ENCODE measurements at regions not wholly inside any gene's neighbourhood (a gene's known extent, or its start where the extent isn't known, plus 50 kb on each side); places are given as distances from the start of the nearest gene placed in this dataset.

- Histone ChIP-seq H3K4me3 (ENCODE audit: low read length) (no peak overlapping the region), H3K27me3 (ENCODE audit: control insufficient read depth in 1 of 2, insufficient read depth in 2 of 2, low read length in 2 of 2) (no peaks in the 10 kb centered on the region), H3K27ac (ENCODE audit: low read depth in 1 of 2, low read length in 2 of 2) (no peak overlapping the region), H3K9me3 (ENCODE audit: control insufficient read depth in 1 of 2, insufficient read depth in 1 of 2, low read length in 2 of 2) (peaks cover 0 to 35% of the 10 kb centered on the region in 2 experiments), H3K4me1 (ENCODE audit: insufficient read depth, low read length) (no peaks in the 10 kb centered on the region), H3K36me3 (ENCODE audit: insufficient read depth, low read length) (no peaks in the 10 kb centered on the region)
- Mint-ChIP-seq H3K27ac (no peak overlapping the region), H3K9me3 (peaks cover 12% of the 10 kb centered on the region), H3K4me3 (no peak overlapping the region), H3K36me3 (ENCODE audit: low read depth) (no peaks in the 10 kb centered on the region), H3K4me1 (ENCODE audit: low read depth) (no peaks in the 10 kb centered on the region), H3K27me3 (no peaks in the 10 kb centered on the region)
- intact Hi-C loops (cut with DNase I, micrococcal nuclease) = no loop called here
- ATAC-seq (ENCODE audit: poor library complexity) (no peak), DNase-seq (no peak)
- TF ChIP-seq, protein P1, sequence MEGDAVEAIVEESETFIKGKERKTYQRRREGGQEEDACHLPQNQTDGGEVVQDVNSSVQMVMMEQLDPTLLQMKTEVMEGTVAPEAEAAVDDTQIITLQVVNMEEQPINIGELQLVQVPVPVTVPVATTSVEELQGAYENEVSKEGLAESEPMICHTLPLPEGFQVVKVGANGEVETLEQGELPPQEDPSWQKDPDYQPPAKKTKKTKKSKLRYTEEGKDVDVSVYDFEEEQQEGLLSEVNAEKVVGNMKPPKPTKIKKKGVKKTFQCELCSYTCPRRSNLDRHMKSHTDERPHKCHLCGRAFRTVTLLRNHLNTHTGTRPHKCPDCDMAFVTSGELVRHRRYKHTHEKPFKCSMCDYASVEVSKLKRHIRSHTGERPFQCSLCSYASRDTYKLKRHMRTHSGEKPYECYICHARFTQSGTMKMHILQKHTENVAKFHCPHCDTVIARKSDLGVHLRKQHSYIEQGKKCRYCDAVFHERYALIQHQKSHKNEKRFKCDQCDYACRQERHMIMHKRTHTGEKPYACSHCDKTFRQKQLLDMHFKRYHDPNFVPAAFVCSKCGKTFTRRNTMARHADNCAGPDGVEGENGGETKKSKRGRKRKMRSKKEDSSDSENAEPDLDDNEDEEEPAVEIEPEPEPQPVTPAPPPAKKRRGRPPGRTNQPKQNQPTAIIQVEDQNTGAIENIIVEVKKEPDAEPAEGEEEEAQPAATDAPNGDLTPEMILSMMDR (IDR thresholded peaks at IDR 0.05) = no peak
- POLR2A ChIA-PET = no interaction called here
- CTCF ChIA-PET = no interaction called here
Observed at GRCh38 chr13:107685876-107686275, 529.5 kb downstream of the LIG4 start.

DNA sequence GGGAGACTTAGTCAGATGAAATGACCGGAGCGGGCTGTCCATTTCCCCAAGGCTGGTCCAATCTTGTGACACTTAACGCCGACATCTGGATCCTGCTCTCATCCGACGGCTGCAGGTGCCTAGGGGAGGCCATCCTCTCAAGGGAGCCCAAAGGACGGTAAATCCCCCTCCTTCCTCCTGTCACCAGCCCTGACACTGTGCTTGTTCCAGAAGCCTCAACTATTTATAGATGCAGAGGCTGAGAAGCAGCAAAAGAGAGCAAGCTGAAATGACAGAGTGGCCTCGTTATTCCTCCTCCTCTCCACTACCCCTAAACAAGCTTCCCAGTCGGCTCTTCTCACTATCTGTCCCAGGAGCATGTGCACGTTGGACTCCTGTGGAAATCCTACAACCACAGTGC is 533.7 kb downstream of the LIG4 start:
- CTCF ChIA-PET = no interaction called here
- TF ChIP-seq, protein P1 (IDR thresholded peaks at IDR 0.05) = no peak
- Mint-ChIP-seq H3K27ac (no peak overlapping the region), H3K4me1 (ENCODE audit: low read depth) (no peaks in the 10 kb centered on the region), H3K27me3 (no peaks in the 10 kb centered on the region), H3K9me3 (peaks cover 13% of the 10 kb centered on the region), H3K36me3 (ENCODE audit: low read depth) (no peaks in the 10 kb centered on the region), H3K4me3 (no peak overlapping the region)
- H3K4me3 ChIP-seq (ENCODE audit: low read length) = no peak overlapping the region
- no peaks in the 10 kb centered on the region for H3K36me3 ChIP-seq (ENCODE audit: insufficient read depth, low read length)
- no peak for ATAC-seq (ENCODE audit: poor library complexity)
- POLR2A ChIA-PET = no interaction called here
- peaks cover 0 to 44% of the 10 kb centered on the region in 2 experiments for H3K9me3 ChIP-seq (ENCODE audit: control insufficient read depth in 1 of 2, insufficient read depth in 1 of 2, low read length in 2 of 2)
- no peak for DNase-seq
- no peaks in the 10 kb centered on the region for H3K4me1 ChIP-seq (ENCODE audit: insufficient read depth, low read length)
- intact Hi-C loops (cut with DNase I, micrococcal nuclease) = no loop called here
- no peaks in the 10 kb centered on the region for H3K27me3 ChIP-seq (ENCODE audit: control insufficient read depth in 1 of 2, insufficient read depth in 2 of 2, low read length in 2 of 2)
- no peak overlapping the region for H3K27ac ChIP-seq (ENCODE audit: low read depth in 1 of 2, low read length in 2 of 2)

GRCh38 chr13:107680115-107680514 is 535.2 kb downstream of the LIG4 start:
- H3K27ac Mint-ChIP-seq = no peak overlapping the region
- H3K4me1 ChIP-seq (ENCODE audit: insufficient read depth, low read length) = no peaks in the 10 kb centered on the region
- no peaks in the 10 kb centered on the region for H3K36me3 ChIP-seq (ENCODE audit: insufficient read depth, low read length)
- ChIA-PET POLR2A (no interaction called here), CTCF (no interaction called here)
- H3K4me3 ChIP-seq (ENCODE audit: low read length) = no peak overlapping the region
- no peaks in the 10 kb centered on the region for H3K27me3 Mint-ChIP-seq
- H3K27me3 ChIP-seq (ENCODE audit: control insufficient read depth in 1 of 2, insufficient read depth in 2 of 2, low read length in 2 of 2) = no peaks in the 10 kb centered on the region
- no peaks in the 10 kb centered on the region for H3K36me3 Mint-ChIP-seq (ENCODE audit: low read depth)
- H3K9me3 Mint-ChIP-seq = peaks cover 7% of the 10 kb centered on the region
- intact Hi-C loops (cut with DNase I, micrococcal nuclease) = no loop called here
- no peak for ATAC-seq (ENCODE audit: poor library complexity)
- H3K9me3 ChIP-seq (ENCODE audit: control insufficient read depth in 1 of 2, insufficient read depth in 1 of 2, low read length in 2 of 2) = peaks cover 0 to 40% of the 10 kb centered on the region in 2 experiments
- no peak overlapping the region for H3K27ac ChIP-seq (ENCODE audit: low read depth in 1 of 2, low read length in 2 of 2)
- TF ChIP-seq, protein P1 (IDR thresholded peaks at IDR 0.05) = no peak
- H3K4me1 Mint-ChIP-seq (ENCODE audit: low read depth) = no peaks in the 10 kb centered on the region
- H3K4me3 Mint-ChIP-seq = no peak overlapping the region
- no peak for DNase-seq

Measured in CD4-positive, alpha-beta T cell (primary cell).